ENCODE measurements at regions not wholly inside any gene's neighbourhood (a gene's known extent, or its start where the extent isn't known, plus 50 kb on each side); places are given as distances from the start of the nearest gene placed in this dataset.

DNA sequence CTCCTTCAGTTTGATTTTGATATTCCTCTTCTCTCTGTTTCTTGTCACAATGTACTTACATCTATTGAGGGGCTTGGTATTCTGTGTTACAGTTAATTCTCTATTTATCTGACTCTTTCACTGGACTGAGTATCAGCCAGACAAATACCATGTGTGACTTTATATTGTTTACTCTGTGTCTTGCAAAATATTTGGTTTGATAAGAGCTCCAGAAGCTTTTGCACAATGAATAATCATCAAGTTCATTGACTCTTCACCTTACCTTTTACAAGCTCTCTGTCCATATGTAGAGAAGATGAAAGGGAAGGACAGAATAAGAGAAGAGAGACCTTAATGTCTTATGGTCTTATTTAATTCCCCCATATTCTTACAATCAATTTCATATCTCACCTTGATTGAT is 877.7 kb upstream of the CDH8 start:
- no peak overlapping the region for H3K4me3 ChIP-seq (ENCODE audit: low read depth, low read length)
- Mint-ChIP-seq H3K9me3 (ENCODE audit: unreplicated experiment) (no peaks in the 10 kb centered on the region), H3K4me3 (ENCODE audit: unreplicated experiment) (no peak overlapping the region), H3K27me3 (ENCODE audit: insufficient read depth, unreplicated experiment) (peaks cover 2% of the 10 kb centered on the region), H3K27ac (ENCODE audit: unreplicated experiment) (no peak overlapping the region), H3K4me1 (ENCODE audit: low read depth, unreplicated experiment) (no peaks in the 10 kb centered on the region), H3K36me3 (ENCODE audit: insufficient read depth, unreplicated experiment) (no peaks in the 10 kb centered on the region)
- BruUV-seq (replicated peaks), result no TSS peak
- H3K36me3 ChIP-seq (ENCODE audit: control insufficient read depth, insufficient read depth, low read length), result no peaks in the 10 kb centered on the region
- H3K4me1 ChIP-seq, result no peaks in the 10 kb centered on the region
- no peaks in the 10 kb centered on the region for H3K27me3 ChIP-seq (replicated peaks; ENCODE audit: control insufficient read depth, insufficient read depth, low read length)
- ChIA-PET POLR2A (no interaction called here), CTCF (no interaction called here)
- DNase-seq, result no peak
- TF ChIP-seq, protein P1, sequence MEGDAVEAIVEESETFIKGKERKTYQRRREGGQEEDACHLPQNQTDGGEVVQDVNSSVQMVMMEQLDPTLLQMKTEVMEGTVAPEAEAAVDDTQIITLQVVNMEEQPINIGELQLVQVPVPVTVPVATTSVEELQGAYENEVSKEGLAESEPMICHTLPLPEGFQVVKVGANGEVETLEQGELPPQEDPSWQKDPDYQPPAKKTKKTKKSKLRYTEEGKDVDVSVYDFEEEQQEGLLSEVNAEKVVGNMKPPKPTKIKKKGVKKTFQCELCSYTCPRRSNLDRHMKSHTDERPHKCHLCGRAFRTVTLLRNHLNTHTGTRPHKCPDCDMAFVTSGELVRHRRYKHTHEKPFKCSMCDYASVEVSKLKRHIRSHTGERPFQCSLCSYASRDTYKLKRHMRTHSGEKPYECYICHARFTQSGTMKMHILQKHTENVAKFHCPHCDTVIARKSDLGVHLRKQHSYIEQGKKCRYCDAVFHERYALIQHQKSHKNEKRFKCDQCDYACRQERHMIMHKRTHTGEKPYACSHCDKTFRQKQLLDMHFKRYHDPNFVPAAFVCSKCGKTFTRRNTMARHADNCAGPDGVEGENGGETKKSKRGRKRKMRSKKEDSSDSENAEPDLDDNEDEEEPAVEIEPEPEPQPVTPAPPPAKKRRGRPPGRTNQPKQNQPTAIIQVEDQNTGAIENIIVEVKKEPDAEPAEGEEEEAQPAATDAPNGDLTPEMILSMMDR (IDR thresholded peaks at IDR 0.05; ENCODE audit: insufficient read depth in 1 of 2, low read depth in 1 of 2, low read length in 1 of 2, severe bottlenecking in 1 of 2, unreplicated experiment in 1 of 2), result no peak
- no peaks in the 10 kb centered on the region for H3K9me3 ChIP-seq
- intact Hi-C loops (cut with micrococcal nuclease; ENCODE audit: unreplicated experiment), result no loop called here

DNA sequence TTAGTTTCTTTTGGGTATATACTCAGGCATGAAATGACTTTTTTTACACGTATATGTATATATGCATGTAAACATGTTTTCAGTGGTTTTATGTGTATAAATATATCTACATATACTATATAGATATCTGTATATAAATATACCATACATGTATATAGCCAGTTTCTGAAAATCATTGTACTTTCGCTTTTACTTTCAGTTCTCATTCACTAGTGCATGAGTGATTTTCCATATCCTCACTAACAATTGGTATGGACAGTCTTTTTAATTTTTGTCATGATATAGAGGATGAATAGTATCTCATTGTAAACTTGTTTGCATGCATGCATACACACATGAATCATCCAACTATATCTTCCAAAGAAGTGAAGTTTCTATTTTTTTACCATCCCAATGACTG is 877.1 kb upstream of the CDH8 start:
- Mint-ChIP-seq H3K27me3 (ENCODE audit: insufficient read depth, unreplicated experiment) (peaks cover 2% of the 10 kb centered on the region), H3K27ac (ENCODE audit: unreplicated experiment) (no peak overlapping the region), H3K4me1 (ENCODE audit: low read depth, unreplicated experiment) (no peaks in the 10 kb centered on the region), H3K36me3 (ENCODE audit: insufficient read depth, unreplicated experiment) (no peaks in the 10 kb centered on the region), H3K9me3 (ENCODE audit: unreplicated experiment) (no peaks in the 10 kb centered on the region), H3K4me3 (ENCODE audit: unreplicated experiment) (no peak overlapping the region)
- no peaks in the 10 kb centered on the region for H3K27me3 ChIP-seq (replicated peaks; ENCODE audit: control insufficient read depth, insufficient read depth, low read length)
- no peaks in the 10 kb centered on the region for H3K4me1 ChIP-seq
- BruUV-seq (replicated peaks), result no TSS peak
- DNase-seq, result no peak
- ChIA-PET POLR2A (no interaction called here), CTCF (no interaction called here)
- no peaks in the 10 kb centered on the region for H3K36me3 ChIP-seq (ENCODE audit: control insufficient read depth, insufficient read depth, low read length)
- TF ChIP-seq, protein P1 (IDR thresholded peaks at IDR 0.05; ENCODE audit: insufficient read depth in 1 of 2, low read depth in 1 of 2, low read length in 1 of 2, severe bottlenecking in 1 of 2, unreplicated experiment in 1 of 2), result no peak
- intact Hi-C loops (cut with micrococcal nuclease; ENCODE audit: unreplicated experiment), result no loop called here
- no peak overlapping the region for H3K4me3 ChIP-seq (ENCODE audit: low read depth, low read length)
- no peaks in the 10 kb centered on the region for H3K9me3 ChIP-seq

DNA sequence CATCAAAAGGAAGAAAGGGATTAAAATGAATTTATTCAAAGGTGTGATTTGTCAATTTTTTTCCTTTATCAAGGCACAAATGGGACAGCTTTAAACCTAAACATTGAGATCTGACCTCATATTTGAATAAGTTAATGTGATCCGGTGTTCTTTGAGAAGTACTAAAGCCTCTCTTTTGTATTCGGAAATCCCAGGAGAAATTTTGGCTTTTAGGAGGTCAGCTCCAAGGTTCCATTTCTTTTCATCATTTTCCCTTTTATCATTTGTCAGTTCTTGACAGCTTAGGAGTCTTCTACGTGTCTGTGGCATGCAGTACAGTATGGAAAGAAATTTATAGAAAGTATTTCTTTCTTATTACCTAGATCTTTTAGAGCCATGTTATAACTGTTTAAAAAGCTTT is 873.4 kb upstream of the CDH8 start:
- no peak for DNase-seq
- Mint-ChIP-seq H3K4me3 (ENCODE audit: unreplicated experiment) (no peak overlapping the region), H3K27ac (ENCODE audit: unreplicated experiment) (no peak overlapping the region), H3K4me1 (ENCODE audit: low read depth, unreplicated experiment) (no peaks in the 10 kb centered on the region), H3K36me3 (ENCODE audit: insufficient read depth, unreplicated experiment) (no peaks in the 10 kb centered on the region), H3K9me3 (ENCODE audit: unreplicated experiment) (no peaks in the 10 kb centered on the region), H3K27me3 (ENCODE audit: insufficient read depth, unreplicated experiment) (peaks cover 5% of the 10 kb centered on the region)
- TF ChIP-seq, protein P1 (IDR thresholded peaks at IDR 0.05; ENCODE audit: insufficient read depth in 1 of 2, low read depth in 1 of 2, low read length in 1 of 2, severe bottlenecking in 1 of 2, unreplicated experiment in 1 of 2), result no peak
- H3K9me3 ChIP-seq, result no peaks in the 10 kb centered on the region
- H3K27me3 ChIP-seq (replicated peaks; ENCODE audit: control insufficient read depth, insufficient read depth, low read length), result no peaks in the 10 kb centered on the region; the same call in 1 of the 2 replicates
- ChIA-PET CTCF (no interaction called here), POLR2A (no interaction called here)
- intact Hi-C loops (cut with micrococcal nuclease; ENCODE audit: unreplicated experiment), result no loop called here
- H3K4me1 ChIP-seq, result no peaks in the 10 kb centered on the region
- H3K36me3 ChIP-seq (ENCODE audit: control insufficient read depth, insufficient read depth, low read length), result no peaks in the 10 kb centered on the region
- no peak overlapping the region for H3K4me3 ChIP-seq (ENCODE audit: low read depth, low read length)
- BruUV-seq (replicated peaks), result no TSS peak
